MM.1S (cell line): ENCODE measurements at regions not wholly inside any gene's neighbourhood (a gene's known extent, or its start where the extent isn't known, plus 50 kb on each side); places are given as distances from the start of the nearest gene placed in this dataset.

ENCODE experiments used
- DNase-seq: peaks from one replicate; pipeline ENCODE4 v3.0.0-alpha.2; 2015
- H2AFZ ChIP-seq: fragments of 300-600 bp; sonication (generic); 2 replicates; pipeline ENCODE4 v1.6.0; 2016; ENCODE audit warnings: antibody characterized with exemption, low read length
- H3F3A ChIP-seq: fragments of 300-600 bp; sonication (generic); 2 replicates; pipeline ENCODE4 v1.6.1; 2016; ENCODE audit warnings: mild to moderate bottlenecking, antibody characterized with exemption, low read length, moderate library complexity, mixed read lengths; ENCODE audit not compliant: insufficient read depth
- H3K27ac ChIP-seq: fragments of 300-600 bp; sonication (generic); 2 replicates; pipeline ENCODE4 v1.5.1; 2016; ENCODE audit warnings: mild to moderate bottlenecking, low read length
- H3K27me3 ChIP-seq: fragments of 300-600 bp; sonication (generic); replicated peaks from 2 replicates; pipeline ENCODE4 v1.6.0; 2016; ENCODE audit warnings: low read length; ENCODE audit not compliant: insufficient read depth
- H3K36me3 ChIP-seq: fragments of 300-600 bp; sonication (generic); replicated peaks from 2 replicates; pipeline ENCODE4 v1.6.1; 2016; ENCODE audit warnings: mild to moderate bottlenecking, low read length, mixed read lengths; ENCODE audit not compliant: insufficient read depth
- H3K4me1 ChIP-seq: fragments of 300-600 bp; sonication (generic); 2 replicates; pipeline ENCODE4 v1.6.1; 2016; ENCODE audit warnings: low read length, mixed read lengths
- H3K4me2 ChIP-seq: fragments of 300-600 bp; sonication (generic); 2 replicates; pipeline ENCODE4 v1.6.0; 2016; ENCODE audit warnings: low read depth, low read length
- H3K4me3 ChIP-seq: fragments of 300-600 bp; sonication (generic); 2 replicates; pipeline ENCODE4 v1.5.1; 2016; ENCODE audit warnings: low read length, mixed read lengths
- H3K79me2 ChIP-seq: fragments of 300-600 bp; sonication (generic); 2 replicates; pipeline ENCODE4 v1.6.1; 2016; ENCODE audit warnings: mixed run types, low read length, mixed read lengths
- H3K9ac ChIP-seq: fragments of 300-600 bp; sonication (generic); 2 replicates; pipeline ENCODE4 v1.6.1; 2016; ENCODE audit warnings: low read length, mixed read lengths
- H3K9me2 ChIP-seq: fragments of 300-600 bp; sonication (generic); replicated peaks from 2 replicates; pipeline ENCODE4 v1.6.1; 2016; ENCODE audit warnings: mild to moderate bottlenecking, low read length, mixed read lengths; ENCODE audit not compliant: insufficient read depth
- H3K9me3 ChIP-seq: fragments of 300-600 bp; sonication (generic); replicated peaks from 2 replicates; pipeline ENCODE4 v1.6.1; 2016; ENCODE audit warnings: mild to moderate bottlenecking, low read length, mixed read lengths; ENCODE audit not compliant: insufficient read depth
- H4K20me1 ChIP-seq: fragments of 300-600 bp; sonication (generic); 2 replicates; pipeline ENCODE4 v1.6.1; 2016; ENCODE audit warnings: mild to moderate bottlenecking, low read length, moderate library complexity, mixed read lengths; ENCODE audit not compliant: insufficient read depth
- EZH2 ChIP-seq: fragments of 300-600 bp; sonication (generic); optimal IDR thresholded peaks from 2 replicates; pipeline ENCODE3; 2017; ENCODE audit warnings: low read depth, mild to moderate bottlenecking, antibody characterized with exemption, low read length, mixed read lengths
- EZH2phosphoT487 ChIP-seq: fragments of 300-600 bp; sonication (generic); IDR thresholded peaks from 2 replicates; pipeline ENCODE4 v1.6.1; 2018; ENCODE audit warnings: antibody characterized with exemption, low read length
- TF ChIP-seq, protein P1 (sequence below): fragments of 300-600 bp; sonication (generic); IDR thresholded peaks from 2 replicates; pipeline ENCODE4 v1.5.1; 2016; ENCODE audit warnings: antibody characterized with exemption, low read length, mixed read lengths

DNA sequence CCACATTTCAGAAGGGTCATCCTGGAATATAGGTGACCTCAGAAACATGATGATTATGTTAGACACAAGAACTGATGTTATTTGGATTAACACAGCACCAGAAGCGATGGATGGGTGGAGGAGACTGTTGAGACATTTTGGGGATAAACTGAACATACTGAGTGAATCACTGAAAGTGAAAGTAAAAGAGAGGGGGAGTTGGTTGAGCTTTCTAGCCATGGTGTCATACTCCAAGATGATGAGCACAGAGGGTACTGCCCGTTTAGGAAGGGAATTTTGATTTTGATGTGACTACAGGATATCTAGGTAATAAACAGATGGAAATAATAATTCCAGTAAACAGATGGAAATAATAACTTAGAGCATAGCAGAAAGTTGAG, 248.0 kb upstream of the NPY start:
- Histone ChIP-seq H3K4me1 (no peaks in the 10 kb centered on the region), H3K36me3 (no peaks in the 10 kb centered on the region), H3K79me2 (no peaks in the 10 kb centered on the region), H3F3A (no peaks in the 10 kb centered on the region), H3K9me2 (no peaks in the 10 kb centered on the region), H3K9ac (no peak overlapping the region), H3K4me3 (no peak overlapping the region), H2AFZ (no peak overlapping the region), H3K27ac (no peak overlapping the region), H3K9me3 (no peaks in the 10 kb centered on the region), H3K27me3 (no peaks in the 10 kb centered on the region), H3K4me2 (no peak overlapping the region), H4K20me1 (no peaks in the 10 kb centered on the region)
- DNase-seq, result no peak
- no peak for TF ChIP-seq EZH2phosphoT487

DNA sequence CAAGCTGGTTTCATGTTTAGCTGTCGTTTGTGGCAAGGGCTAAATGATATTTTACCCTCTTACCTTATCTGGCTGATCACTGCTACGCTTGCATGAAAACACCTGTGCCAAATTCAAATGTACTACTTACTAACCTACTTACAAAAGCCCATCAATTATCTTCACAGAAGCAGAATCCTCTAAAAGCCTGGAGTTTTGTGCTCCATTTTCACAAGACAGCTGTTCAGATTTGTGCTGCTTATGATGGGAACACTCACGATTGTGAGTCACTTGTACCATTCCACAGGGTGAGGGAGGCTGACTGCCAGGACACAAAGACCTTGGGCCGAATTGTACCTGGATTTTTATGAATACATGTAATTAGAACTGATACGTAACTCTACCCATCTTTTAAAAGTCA, 245.0 kb upstream of the NPY start:
- DNase-seq, result no peak

DNA sequence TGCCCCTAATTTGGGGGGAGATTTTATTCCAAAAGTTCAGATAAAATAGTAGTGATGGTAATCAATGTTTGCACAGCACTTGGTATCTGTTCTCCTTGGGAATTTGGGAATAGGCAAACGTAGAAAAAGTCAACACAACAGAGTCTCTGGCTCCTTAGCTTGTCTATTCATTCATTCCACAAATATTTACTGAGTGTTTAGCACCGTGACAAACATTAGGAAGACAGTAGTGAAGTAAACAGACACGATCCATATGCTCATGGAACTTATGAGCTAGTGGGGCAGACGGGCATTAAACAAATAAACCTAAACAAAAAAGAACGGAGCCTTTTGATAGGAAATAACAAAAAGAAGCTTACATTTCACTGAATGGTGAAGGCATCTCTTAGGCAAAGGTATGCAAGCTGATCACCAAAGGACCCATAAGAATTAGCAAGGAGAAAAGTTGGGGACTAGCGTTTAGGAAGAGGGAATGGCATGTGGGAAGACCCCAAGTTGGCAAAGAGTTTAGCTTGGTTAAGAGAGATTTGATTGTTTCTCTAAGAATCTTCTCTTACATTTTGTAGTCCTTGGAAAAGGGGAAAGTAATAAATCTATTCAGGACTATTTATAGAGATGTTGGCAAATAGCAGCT, 243.9 kb upstream of the NPY start:
- no peak for DNase-seq
- H3K79me2 ChIP-seq, result no peaks in the 10 kb centered on the region
- TF ChIP-seq EZH2phosphoT487 (no peak), EZH2 (no peak)
- TF ChIP-seq, protein P1, sequence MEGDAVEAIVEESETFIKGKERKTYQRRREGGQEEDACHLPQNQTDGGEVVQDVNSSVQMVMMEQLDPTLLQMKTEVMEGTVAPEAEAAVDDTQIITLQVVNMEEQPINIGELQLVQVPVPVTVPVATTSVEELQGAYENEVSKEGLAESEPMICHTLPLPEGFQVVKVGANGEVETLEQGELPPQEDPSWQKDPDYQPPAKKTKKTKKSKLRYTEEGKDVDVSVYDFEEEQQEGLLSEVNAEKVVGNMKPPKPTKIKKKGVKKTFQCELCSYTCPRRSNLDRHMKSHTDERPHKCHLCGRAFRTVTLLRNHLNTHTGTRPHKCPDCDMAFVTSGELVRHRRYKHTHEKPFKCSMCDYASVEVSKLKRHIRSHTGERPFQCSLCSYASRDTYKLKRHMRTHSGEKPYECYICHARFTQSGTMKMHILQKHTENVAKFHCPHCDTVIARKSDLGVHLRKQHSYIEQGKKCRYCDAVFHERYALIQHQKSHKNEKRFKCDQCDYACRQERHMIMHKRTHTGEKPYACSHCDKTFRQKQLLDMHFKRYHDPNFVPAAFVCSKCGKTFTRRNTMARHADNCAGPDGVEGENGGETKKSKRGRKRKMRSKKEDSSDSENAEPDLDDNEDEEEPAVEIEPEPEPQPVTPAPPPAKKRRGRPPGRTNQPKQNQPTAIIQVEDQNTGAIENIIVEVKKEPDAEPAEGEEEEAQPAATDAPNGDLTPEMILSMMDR, result no peak

More for the DNA sequence above, 245.0 kb upstream of the NPY start:
- no peak overlapping the region; the same call in 1 of the 2 replicates for H3K4me2 ChIP-seq
- no peak overlapping the region for H2AFZ ChIP-seq
- TF ChIP-seq, protein P1, result no peak
- TF ChIP-seq EZH2 (no peak), EZH2phosphoT487 (no peak)
- H3K4me1 ChIP-seq, result no peaks in the 10 kb centered on the region
- H4K20me1 ChIP-seq, result no peaks in the 10 kb centered on the region
- H3F3A ChIP-seq, result no peaks in the 10 kb centered on the region
- no peaks in the 10 kb centered on the region for H3K27me3 ChIP-seq
- H3K79me2 ChIP-seq, result no peaks in the 10 kb centered on the region
- H3K4me3 ChIP-seq, result no peak overlapping the region
- no peak overlapping the region for H3K9ac ChIP-seq
- no peaks in the 10 kb centered on the region for H3K36me3 ChIP-seq
- H3K27ac ChIP-seq, result no peak overlapping the region
- no peaks in the 10 kb centered on the region; the same call in 1 of the 2 replicates for H3K9me3 ChIP-seq
- no peaks in the 10 kb centered on the region for H3K9me2 ChIP-seq

DNA sequence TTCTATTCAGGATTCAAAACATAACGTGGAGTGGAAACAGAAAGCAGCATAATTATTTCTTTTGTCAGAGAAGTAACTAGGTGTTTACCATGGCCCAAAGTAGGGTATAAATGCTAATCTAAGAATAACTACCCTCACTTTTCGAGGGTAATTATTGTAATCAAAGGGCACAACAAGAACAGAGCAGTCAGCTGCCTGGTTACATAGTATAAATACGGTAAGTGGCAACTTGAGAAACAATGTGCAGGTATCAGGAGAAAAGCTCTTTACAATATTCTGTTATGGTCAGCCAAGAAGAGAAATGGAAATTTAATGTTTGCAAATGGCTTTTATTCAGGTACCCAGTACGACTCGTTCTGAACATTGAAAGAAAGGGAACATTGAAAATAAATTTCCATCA, 242.0 kb upstream of the NPY start:
- no peak overlapping the region for H3K9ac ChIP-seq
- no peaks in the 10 kb centered on the region for H3K79me2 ChIP-seq
- no peak overlapping the region for H3K27ac ChIP-seq
- H4K20me1 ChIP-seq, result no peaks in the 10 kb centered on the region
- no peak overlapping the region for H3K4me2 ChIP-seq
- no peaks in the 10 kb centered on the region for H3K9me2 ChIP-seq
- DNase-seq, result no peak
- no peaks in the 10 kb centered on the region for H3F3A ChIP-seq
- no peak overlapping the region for H3K4me3 ChIP-seq
- H3K36me3 ChIP-seq, result no peaks in the 10 kb centered on the region
- H3K27me3 ChIP-seq, result no peaks in the 10 kb centered on the region
- no peaks in the 10 kb centered on the region for H3K4me1 ChIP-seq
- no peaks in the 10 kb centered on the region; the same call in 1 of the 2 replicates for H3K9me3 ChIP-seq
- H2AFZ ChIP-seq, result no peak overlapping the region
- no peak for TF ChIP-seq EZH2
- TF ChIP-seq, protein P1, result no peak
- TF ChIP-seq EZH2phosphoT487, result no peak

More for the DNA sequence above, 243.9 kb upstream of the NPY start:
- H3K9me2 ChIP-seq, result no peaks in the 10 kb centered on the region
- no peaks in the 10 kb centered on the region for H3K36me3 ChIP-seq
- no peak overlapping the region for H3K4me2 ChIP-seq
- no peaks in the 10 kb centered on the region for H3K4me1 ChIP-seq
- no peaks in the 10 kb centered on the region for H4K20me1 ChIP-seq
- H3K27ac ChIP-seq, result no peak overlapping the region
- no peak overlapping the region for H3K4me3 ChIP-seq
- no peaks in the 10 kb centered on the region for H3K27me3 ChIP-seq
- no peak overlapping the region for H3K9ac ChIP-seq
- no peaks in the 10 kb centered on the region; the same call in 1 of the 2 replicates for H3K9me3 ChIP-seq
- no peaks in the 10 kb centered on the region for H3F3A ChIP-seq
- no peak overlapping the region for H2AFZ ChIP-seq
